ENCODE measurements at regions not wholly inside any gene's neighbourhood (a gene's known extent, or its start where the extent isn't known, plus 50 kb on each side); places are given as distances from the start of the nearest gene placed in this dataset.

DNA sequence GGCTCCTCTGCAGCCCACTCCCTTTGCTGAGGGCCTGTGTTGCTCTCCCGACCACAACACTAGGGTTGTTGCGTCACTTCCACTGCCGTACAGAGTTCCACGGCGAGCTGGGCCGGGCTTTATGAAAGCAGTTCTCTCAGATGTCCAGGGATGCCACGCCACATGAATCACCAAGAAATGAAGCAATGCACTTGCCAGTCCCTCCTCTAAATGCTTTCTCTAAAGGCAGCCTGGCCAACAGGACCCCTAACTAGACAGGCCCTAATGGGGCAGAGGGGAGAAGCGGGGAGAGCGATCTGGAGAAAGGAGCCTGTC is 188.7 kb downstream of the CTTN start:
- ATAC-seq (no peak), FAIRE-seq (no peak), DNase-seq (ENCODE audit: extremely low read depth in 1 of 4, low spot score in 3 of 4) (no peak)
- Histone ChIP-seq H2AFZ (ENCODE audit: low read depth, low read length) (no peak overlapping the region), H3K36me3 (ENCODE audit: control insufficient read depth, insufficient read depth, low read length) (no peaks in the 10 kb centered on the region), H3K4me1 (replicated peaks in 1 of 2; ENCODE audit: control insufficient read depth in 2 of 2, insufficient read depth in 2 of 2, low read length in 2 of 2) (no peaks in the 10 kb centered on the region), H3K27ac (ENCODE audit: extremely low read depth, low read depth, low read length) (no peak overlapping the region), H3K4me3 (no peak overlapping the region), H3K9me1 (ENCODE audit: control insufficient read depth, insufficient read depth, low read length) (no peaks in the 10 kb centered on the region), H4K20me1 (replicated peaks; ENCODE audit: control insufficient read depth, insufficient read depth, low read length) (peaks cover 3% of the 10 kb centered on the region; the same call in 1 of the 2 replicates), H3K79me2 (ENCODE audit: control insufficient read depth, insufficient read depth, low read length) (no peaks in the 10 kb centered on the region), H3K9me3 (replicated peaks; ENCODE audit: control insufficient read depth, insufficient read depth, low read depth, low read length) (no peaks in the 10 kb centered on the region), H3K27me3 (ENCODE audit: control insufficient read depth in 2 of 2, insufficient read depth in 2 of 2, low read length in 2 of 2) (peaks cover 2 to 39% of the 10 kb centered on the region in 2 experiments; a peak in 4 of 5 replicates), H3K4me2 (ENCODE audit: insufficient read depth, low read length) (no peak overlapping the region), H3K9ac (ENCODE audit: insufficient read depth in 1 of 2, low read depth in 2 of 2, low read length in 2 of 2) (no peak overlapping the region)
- BruUV-seq (replicated peaks), result no TSS peak
- POLR2A ChIA-PET, result no interaction called here
- CTCF ChIA-PET (ENCODE audit: low intra/inter-chr PET ratio), result no interaction called here
- in situ Hi-C loops (cut with MboI), result no loop called here
- WGBS (ENCODE audit: insufficient coverage, low coverage, missing lambda C conversion rate), result under 1% methylated on average over 9 of the region's 9 CpGs
- intact Hi-C loops (cut with micrococcal nuclease), result no loop called here
- no peak for TF ChIP-seq ZNF224 (CRISPR knock-in tag; IDR thresholded peaks at IDR 0.05)
- peak; percentile 33; the same call in 1 of the 2 replicates for TF ChIP-seq CEBPB (tag; IDR thresholded peaks at IDR 0.05)
- TF ChIP-seq CEBPG (CRISPR knock-in tag; IDR thresholded peaks at IDR 0.05), result no peak
- TF ChIP-seq CEBPG (tag; conservative IDR thresholded peaks at IDR 0.05 in 1 of 2, IDR thresholded peaks at IDR 0.05 in 1 of 2), result 0 out of 4 replicates have a peak, but pooled peaks of 1 of the 2 experiments have one; percentile 10

DNA sequence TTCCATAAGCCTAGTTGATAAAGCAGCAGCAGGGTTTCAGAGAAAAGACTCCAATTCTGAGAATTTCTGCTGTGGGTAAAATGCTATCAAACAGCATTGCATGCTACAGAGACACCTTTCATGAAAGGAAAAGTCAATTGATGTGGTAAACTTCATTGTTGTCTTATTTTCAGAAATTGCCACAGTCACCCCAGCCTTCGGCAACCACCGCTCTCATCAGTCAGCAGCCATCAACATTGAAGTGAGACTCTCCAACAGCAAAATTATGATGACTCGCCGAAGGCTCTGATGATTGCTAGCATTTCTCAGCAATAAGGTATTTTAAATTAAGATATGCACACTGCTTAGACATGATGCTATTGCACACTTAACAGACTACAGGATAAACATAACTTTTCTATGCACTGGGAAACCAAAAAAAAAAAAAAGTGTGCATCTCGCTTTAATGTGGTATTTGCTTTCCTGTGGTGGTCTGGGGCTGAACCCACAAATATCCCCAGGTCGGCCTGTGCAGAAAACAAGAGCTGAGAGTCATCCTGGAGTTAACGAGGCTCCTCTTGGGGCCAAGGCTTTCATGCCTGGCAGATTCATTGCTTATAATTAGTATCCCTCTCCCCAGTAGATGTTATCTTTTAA is 192.1 kb downstream of the CTTN start:
- BruUV-seq (replicated peaks), result no TSS peak
- POLR2A ChIA-PET, result interaction anchor here (0.6 kb wide), 1 partner anchor 1022 kb away, joined by 3 read pairs; no protein-coding TSS in a partner anchor
- no peaks in the 10 kb centered on the region for H3K36me3 ChIP-seq (ENCODE audit: control insufficient read depth, insufficient read depth, low read length)
- no peaks in the 10 kb centered on the region for H3K9me1 ChIP-seq (ENCODE audit: control insufficient read depth, insufficient read depth, low read length)
- no peaks in the 10 kb centered on the region for H3K9me3 ChIP-seq (replicated peaks; ENCODE audit: control insufficient read depth, insufficient read depth, low read depth, low read length)
- WGBS (ENCODE audit: insufficient coverage, low coverage, missing lambda C conversion rate), result 3% methylated on average over 7 of the region's 7 CpGs
- peaks cover 6 to 47% of the 10 kb centered on the region in 2 experiments; a peak in 4 of 5 replicates for H3K27me3 ChIP-seq (ENCODE audit: control insufficient read depth in 2 of 2, insufficient read depth in 2 of 2, low read length in 2 of 2)
- no peaks in the 10 kb centered on the region for H3K4me1 ChIP-seq (replicated peaks in 1 of 2; ENCODE audit: control insufficient read depth in 2 of 2, insufficient read depth in 2 of 2, low read length in 2 of 2)
- no peak for FAIRE-seq
- no peak overlapping the region for H3K9ac ChIP-seq (ENCODE audit: insufficient read depth in 1 of 2, low read depth in 2 of 2, low read length in 2 of 2)
- no peak overlapping the region for H3K4me3 ChIP-seq
- H4K20me1 ChIP-seq (replicated peaks; ENCODE audit: control insufficient read depth, insufficient read depth, low read length), result no peaks in the 10 kb centered on the region; the same call in 1 of the 2 replicates
- TF ChIP-seq MCM2 (IDR thresholded peaks at IDR 0.05; ENCODE audit: low read depth) (no peak), ZNF175 (CRISPR knock-in tag; IDR thresholded peaks at IDR 0.05; ENCODE audit: low read depth) (no peak), PURB (CRISPR knock-in tag; IDR thresholded peaks at IDR 0.05; ENCODE audit: low read depth) (no peak), MCM5 (IDR thresholded peaks at IDR 0.05; ENCODE audit: low read depth) (no peak), ILK (tag; IDR thresholded peaks at IDR 0.05; ENCODE audit: borderline replicate concordance, low read depth) (no peak), ZNF174 (CRISPR knock-in tag; IDR thresholded peaks at IDR 0.05) (no peak), SRSF1 (IDR thresholded peaks at IDR 0.05; ENCODE audit: low read depth, low read length) (no peak), RB1 (IDR thresholded peaks at IDR 0.05; ENCODE audit: low read depth) (no peak)
- no peak for ATAC-seq
- H3K4me2 ChIP-seq (ENCODE audit: insufficient read depth, low read length), result no peak overlapping the region
- intact Hi-C loops (cut with micrococcal nuclease) (no loop called here), in situ Hi-C loops (cut with MboI) (no loop called here)
- CTCF ChIA-PET (ENCODE audit: low intra/inter-chr PET ratio), result no interaction called here
- H2AFZ ChIP-seq (ENCODE audit: low read depth, low read length), result no peak overlapping the region
- DNase-seq (ENCODE audit: extremely low read depth in 1 of 4, low spot score in 3 of 4), result no peak
- no peak overlapping the region for H3K27ac ChIP-seq (ENCODE audit: extremely low read depth, low read depth, low read length)
- H3K79me2 ChIP-seq (ENCODE audit: control insufficient read depth, insufficient read depth, low read length), result no peaks in the 10 kb centered on the region

All from K562 (cell line).